Activated B cell treated with CpG ODN at 0.5 μM for 24 hours (primary cell): ENCODE measurements at regions not wholly inside any gene's neighbourhood (a gene's known extent, or its start where the extent isn't known, plus 50 kb on each side); places are given as distances from the start of the nearest gene placed in this dataset.
"Not testable (repeated sequence)": the region's sequence is repeated elsewhere in the genome, so short reads cannot be mapped to it uniquely, and the experiment has no call there.

Experiments used
- ATAC-seq: fragments of 200-7000 bp; cut with Tn5 transposase; one replicate; pipeline ENCODE4 v1.10.0; 2021; ENCODE audit warnings: low read depth, mild to moderate bottlenecking, moderate library complexity
- CTCF ChIA-PET: fragments of 350-600 bp; sonication (Branson Sonifier 250); formaldehyde crosslinking; loops from one replicate; lab custom pipeline; 2021; ENCODE audit warnings: antibody characterized with exemption; lab: Charles Lee
- POLR2A ChIA-PET: fragments of 350-600 bp; sonication (Branson Sonifier 250); formaldehyde crosslinking; loops from one replicate; lab custom pipeline; 2021; ENCODE audit warnings: antibody characterized with exemption; lab: Charles Lee
- DNase-seq: peaks from one replicate; pipeline ENCODE4 v3.0.0; 2022
- H3K27ac Mint-ChIP-seq: one replicate; pipeline ENCODE4 v1.8.0; 2020; ENCODE audit warnings: mixed read lengths
- H3K27me3 Mint-ChIP-seq: one replicate; pipeline ENCODE4 v1.8.0; 2021; ENCODE audit warnings: mixed read lengths
- H3K36me3 Mint-ChIP-seq: one replicate; pipeline ENCODE4 v1.8.0; 2021; ENCODE audit warnings: low read depth, mixed read lengths
- H3K4me1 Mint-ChIP-seq: one replicate; pipeline ENCODE4 v1.8.0; 2021; ENCODE audit warnings: mixed read lengths
- H3K4me3 Mint-ChIP-seq: one replicate; pipeline ENCODE4 v1.8.0; 2020; ENCODE audit warnings: mild to moderate bottlenecking, mixed read lengths
- H3K9me3 Mint-ChIP-seq: one replicate; pipeline ENCODE4 v1.8.0; 2020; ENCODE audit warnings: mixed read lengths
- intact Hi-C: fragments of 100-400 bp; cut with micrococcal nuclease; formaldehyde crosslinking; loops from one replicate; pipeline ENCODE4 v1.15.1; 2024
- TF ChIP-seq, protein P1 (sequence below): fragments of 200-600 bp; IDR thresholded peaks from one replicate; pipeline ENCODE4 v1.8.0; 2022; ENCODE audit warnings: antibody characterized with exemption, mild to moderate bottlenecking

DNA sequence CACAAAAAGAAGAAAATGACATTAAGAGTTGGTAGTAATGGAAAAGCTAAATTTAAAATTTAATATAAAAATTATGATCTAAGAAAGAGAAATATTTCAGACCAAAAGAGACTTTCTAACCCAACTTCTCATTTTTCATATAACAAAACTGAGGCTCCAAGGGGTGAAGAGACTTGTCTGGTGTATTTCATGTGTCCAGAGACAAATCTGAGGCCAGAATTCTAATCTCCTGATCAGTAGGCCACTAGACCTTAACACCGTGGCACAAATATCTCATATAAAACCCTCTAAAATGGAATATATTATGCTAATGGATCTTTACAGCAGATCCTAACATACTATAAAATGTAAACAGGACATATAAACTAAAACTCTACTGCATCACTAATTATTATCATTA is 275.7 kb upstream of the SLC16A7 start:
- CTCF ChIA-PET, result no interaction called here
- Mint-ChIP-seq H3K4me1 (no peaks in the 10 kb centered on the region), H3K9me3 (no peaks in the 10 kb centered on the region), H3K27ac (no peak overlapping the region), H3K4me3 (no peak overlapping the region), H3K27me3 (no peaks in the 10 kb centered on the region), H3K36me3 (no peaks in the 10 kb centered on the region)
- intact Hi-C loops, result no loop called here
- TF ChIP-seq, protein P1, sequence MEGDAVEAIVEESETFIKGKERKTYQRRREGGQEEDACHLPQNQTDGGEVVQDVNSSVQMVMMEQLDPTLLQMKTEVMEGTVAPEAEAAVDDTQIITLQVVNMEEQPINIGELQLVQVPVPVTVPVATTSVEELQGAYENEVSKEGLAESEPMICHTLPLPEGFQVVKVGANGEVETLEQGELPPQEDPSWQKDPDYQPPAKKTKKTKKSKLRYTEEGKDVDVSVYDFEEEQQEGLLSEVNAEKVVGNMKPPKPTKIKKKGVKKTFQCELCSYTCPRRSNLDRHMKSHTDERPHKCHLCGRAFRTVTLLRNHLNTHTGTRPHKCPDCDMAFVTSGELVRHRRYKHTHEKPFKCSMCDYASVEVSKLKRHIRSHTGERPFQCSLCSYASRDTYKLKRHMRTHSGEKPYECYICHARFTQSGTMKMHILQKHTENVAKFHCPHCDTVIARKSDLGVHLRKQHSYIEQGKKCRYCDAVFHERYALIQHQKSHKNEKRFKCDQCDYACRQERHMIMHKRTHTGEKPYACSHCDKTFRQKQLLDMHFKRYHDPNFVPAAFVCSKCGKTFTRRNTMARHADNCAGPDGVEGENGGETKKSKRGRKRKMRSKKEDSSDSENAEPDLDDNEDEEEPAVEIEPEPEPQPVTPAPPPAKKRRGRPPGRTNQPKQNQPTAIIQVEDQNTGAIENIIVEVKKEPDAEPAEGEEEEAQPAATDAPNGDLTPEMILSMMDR, result no peak
- ATAC-seq (no peak), DNase-seq (no peak)
- POLR2A ChIA-PET, result no interaction called here

DNA sequence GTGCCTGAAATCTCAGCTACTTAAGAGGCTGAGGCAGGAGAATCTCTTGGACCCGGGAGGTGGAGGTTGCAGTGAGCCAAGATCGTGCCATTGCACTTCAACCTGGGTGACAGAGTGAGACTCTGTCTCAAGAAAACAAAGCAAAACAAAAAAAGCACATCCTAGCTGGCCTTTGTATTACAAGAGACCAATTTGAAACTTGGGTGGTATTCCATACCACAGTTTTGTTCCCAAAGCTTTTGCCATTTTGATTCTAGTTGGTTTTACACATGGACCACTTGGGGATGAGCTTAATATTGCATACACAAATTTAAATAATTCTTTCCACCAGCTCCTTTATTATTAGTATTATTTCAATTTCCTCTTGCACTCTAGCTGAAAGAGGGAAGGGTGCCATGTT is 276.9 kb upstream of the SLC16A7 start:
- ChIA-PET POLR2A (no interaction called here), CTCF (no interaction called here)
- ATAC-seq, result no peak
- H3K27me3 Mint-ChIP-seq, result no peaks in the 10 kb centered on the region
- H3K27ac Mint-ChIP-seq, result no peak overlapping the region
- intact Hi-C loops, result no loop called here
- H3K36me3 Mint-ChIP-seq, result no peaks in the 10 kb centered on the region
- TF ChIP-seq, protein P1, result no peak
- H3K4me3 Mint-ChIP-seq, result no peak overlapping the region
- DNase-seq, result no peak
- no peaks in the 10 kb centered on the region for H3K4me1 Mint-ChIP-seq
- H3K9me3 Mint-ChIP-seq, result no peaks in the 10 kb centered on the region

DNA sequence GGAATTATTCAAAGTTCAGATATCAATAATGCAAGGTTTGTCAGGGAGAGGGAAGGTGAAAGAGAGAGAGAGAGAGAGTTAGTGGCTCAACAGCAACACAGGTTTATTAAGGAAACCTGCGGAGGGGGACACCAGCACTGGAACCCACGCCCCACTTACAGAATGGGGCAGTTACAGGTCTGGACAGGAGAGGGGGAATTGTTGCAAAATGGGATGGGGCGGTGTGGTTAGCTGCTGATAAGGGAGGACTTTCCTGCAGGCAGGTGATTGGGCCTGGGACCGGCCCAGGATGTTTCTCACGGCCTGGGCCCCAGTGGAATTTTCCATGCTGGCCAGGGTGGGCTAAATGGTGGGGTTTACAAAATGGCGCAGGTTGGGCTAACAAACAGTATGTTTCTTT is 278.2 kb upstream of the SLC16A7 start:
- H3K27me3 Mint-ChIP-seq, result no peaks in the 10 kb centered on the region
- intact Hi-C loops, result no loop called here
- H3K9me3 Mint-ChIP-seq, result peaks cover 6% of the 10 kb centered on the region
- no peaks in the 10 kb centered on the region for H3K4me1 Mint-ChIP-seq
- no peaks in the 10 kb centered on the region for H3K36me3 Mint-ChIP-seq
- TF ChIP-seq, protein P1, result no peak
- no peak for DNase-seq
- POLR2A ChIA-PET, result no interaction called here
- no peak for ATAC-seq
- H3K27ac Mint-ChIP-seq, result no peak overlapping the region
- no peak overlapping the region for H3K4me3 Mint-ChIP-seq
- CTCF ChIA-PET, result no interaction called here

DNA sequence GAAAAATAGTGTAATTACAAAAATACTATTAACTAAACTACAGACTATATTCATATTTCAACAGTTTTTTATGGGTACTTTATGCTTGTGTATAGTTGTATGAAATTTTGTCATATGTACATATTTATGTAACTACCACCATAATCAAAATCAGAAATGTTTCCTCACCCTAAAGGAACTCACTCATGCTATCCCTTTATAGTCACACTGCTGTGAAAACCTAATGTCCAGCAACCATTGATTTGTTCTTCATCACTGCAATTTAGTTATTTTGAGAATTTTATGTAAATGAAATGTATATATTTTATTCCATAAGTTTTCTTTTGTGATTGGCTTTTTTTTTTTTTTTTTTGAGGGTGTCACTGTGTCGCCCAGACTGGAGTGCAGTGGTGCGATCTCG is 278.9 kb upstream of the SLC16A7 start:
- Mint-ChIP-seq H3K9me3 (peaks cover 9% of the 10 kb centered on the region), H3K4me1 (no peaks in the 10 kb centered on the region), H3K4me3 (no peak overlapping the region), H3K36me3 (no peaks in the 10 kb centered on the region), H3K27me3 (no peaks in the 10 kb centered on the region), H3K27ac (no peak overlapping the region)
- TF ChIP-seq, protein P1, result no peak
- ChIA-PET POLR2A (no interaction called here), CTCF (no interaction called here)
- intact Hi-C loops, result no loop called here
- ATAC-seq, result no peak
- no peak for DNase-seq

DNA sequence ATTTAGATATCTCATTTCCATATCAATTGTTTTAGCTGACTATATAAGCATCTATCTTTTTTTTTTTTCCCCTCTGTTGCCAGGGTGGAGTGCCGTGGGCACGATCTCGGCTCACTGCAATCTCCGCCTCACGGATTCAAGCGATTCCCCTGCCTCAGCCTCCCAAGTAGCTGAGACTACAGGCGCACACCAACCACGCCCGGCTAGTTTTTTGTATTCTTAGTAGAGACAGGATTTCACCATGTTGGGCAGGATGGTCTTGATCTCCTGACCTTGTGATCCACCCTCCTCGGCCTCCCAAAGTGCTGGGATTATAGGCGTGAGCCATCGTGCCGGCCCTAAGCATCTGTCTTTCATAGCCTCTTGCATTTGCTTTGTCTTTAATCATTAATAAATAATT is 279.5 kb upstream of the SLC16A7 start:
- POLR2A ChIA-PET, H3K4me3 Mint-ChIP-seq, CTCF ChIA-PET, DNase-seq, ATAC-seq, H3K27me3 Mint-ChIP-seq, intact Hi-C loops, H3K27ac Mint-ChIP-seq, H3K36me3 Mint-ChIP-seq, H3K4me1 Mint-ChIP-seq: not testable (repeated sequence)
- H3K9me3 Mint-ChIP-seq, result peaks cover 12% of the 10 kb centered on the region

DNA sequence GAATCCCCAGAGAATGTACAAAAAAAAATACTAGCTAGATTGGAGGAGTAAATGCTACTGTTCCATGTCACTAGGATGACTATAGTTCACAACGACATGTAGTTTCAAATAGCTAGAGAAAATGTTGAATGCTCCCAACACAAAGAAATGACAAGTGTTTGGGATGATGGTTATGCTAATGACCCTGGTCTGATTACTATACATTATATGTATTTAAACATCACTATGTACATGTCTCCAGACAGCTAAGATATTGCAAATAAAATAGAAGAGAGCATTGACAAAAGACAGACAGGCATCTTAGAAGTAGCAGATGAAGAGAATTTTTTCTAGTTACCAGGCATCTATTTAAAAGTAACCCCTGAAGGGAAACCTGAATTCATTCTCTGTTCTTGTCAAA is 281.6 kb upstream of the SLC16A7 start:
- H3K27me3 Mint-ChIP-seq, result no peaks in the 10 kb centered on the region
- ChIA-PET CTCF (no interaction called here), POLR2A (no interaction called here)
- no peaks in the 10 kb centered on the region for H3K36me3 Mint-ChIP-seq
- TF ChIP-seq, protein P1, result no peak
- intact Hi-C loops, result no loop called here
- no peak overlapping the region for H3K4me3 Mint-ChIP-seq
- ATAC-seq (no peak), DNase-seq (no peak)
- H3K27ac Mint-ChIP-seq, result no peak overlapping the region
- H3K9me3 Mint-ChIP-seq, result peaks cover 21% of the 10 kb centered on the region
- H3K4me1 Mint-ChIP-seq, result no peaks in the 10 kb centered on the region
